GM12891 (cell line): ENCODE measurements at regions not wholly inside any gene's neighbourhood (a gene's known extent, or its start where the extent isn't known, plus 50 kb on each side); places are given as distances from the start of the nearest gene placed in this dataset.

Source experiments
- POLR2A ChIP-seq: IDR thresholded peaks from 2 replicates; pipeline ENCODE4 v1.6.1; 2011; ENCODE audit warnings: low read depth, low read length, control low read depth
- POLR2AphosphoS5 ChIP-seq: IDR thresholded peaks from 2 replicates; pipeline ENCODE4 v1.6.1; 2011; ENCODE audit warnings: low read depth, low read length, control low read depth
- POU2F2 ChIP-seq: IDR thresholded peaks from 2 replicates; pipeline ENCODE4 v1.6.1; 2011; ENCODE audit warnings: low read depth, mild to moderate bottlenecking, control low read depth, low read length, moderate library complexity
- TAF1 ChIP-seq: IDR thresholded peaks from 2 replicates; pipeline ENCODE4 v1.6.1; 2011; ENCODE audit warnings: low read depth, low read length, control low read depth

- TF ChIP-seq POLR2A (no peak), POLR2AphosphoS5 (no peak), POU2F2 (no peak), TAF1 (no peak)
Measured at GRCh38 chr18:43934781-43935471, 657.6 kb upstream of the SYT4 start.
